GM12878 (cell line): ENCODE measurements at regions not wholly inside any gene's neighbourhood (a gene's known extent, or its start where the extent isn't known, plus 50 kb on each side); places are given as distances from the start of the nearest gene placed in this dataset.

Experiments
- ATAC-seq: fragments of 200-7000 bp; cut with Tn5 transposase; 3 replicates; pipeline ENCODE4 v1.9.1; 2020; ENCODE audit warnings: mild to moderate bottlenecking, moderate library complexity
- BruUV-seq: library from RNA; stranded (reverse); fragments of 400-500 nt; replicated peaks from 2 replicates; lab custom pipeline; 2021; lab: Mats Ljungman, UMichigan
- CTCF ChIA-PET: fragments of 300-600 bp; sonication (Branson Sonifier 250); formaldehyde crosslinking; extraction: SDS; loops from one replicate; lab custom pipeline; 2021; ENCODE audit warnings: inconsistent platforms; lab: Yijun Ruan, JAX
- POLR2A ChIA-PET: fragments of 350-600 bp; formaldehyde crosslinking; extraction: SDS; loops from one replicate; lab custom pipeline; 2021; ENCODE audit warnings: inconsistent platforms; lab: Charles Lee
- RAD21 ChIA-PET: fragments of 300-600 bp; sonication (Branson Sonifier 250); formaldehyde crosslinking; loops from one replicate; lab custom pipeline; 2023; ENCODE audit warnings: antibody characterized with exemption; ENCODE audit not compliant: unreplicated experiment; lab: Charles Lee
- SMC1A ChIA-PET: fragments of 300-600 bp; sonication (Branson Sonifier 250); formaldehyde crosslinking; loops from one replicate; lab custom pipeline; 2023; ENCODE audit not compliant: unreplicated experiment, uncharacterized antibody; lab: Charles Lee
- DNase-seq: peaks from one replicate; pipeline ENCODE4 v3.0.0-alpha.2; 2011; ENCODE audit warnings: low read depth, low spot score
- FAIRE-seq: peaks from 3 replicates; lab custom pipeline; 2011; peaks lifted over from hg19 to GRCh38; lab: Jason Lieb, UNC
- H2AFZ ChIP-seq: 2 replicates; pipeline ENCODE4 v1.6.0; 2011; ENCODE audit warnings: low read depth, low read length, control low read depth; ENCODE audit not compliant: control insufficient read depth
- H3K27ac ChIP-seq: 2 replicates; pipeline ENCODE4 v1.5.1; 2011; ENCODE audit warnings: control low read depth; ENCODE audit not compliant: control insufficient read depth, insufficient read depth
- H3K27me3 ChIP-seq, 2 experiments: replicated peaks in 1 of 2; 2 replicates each; pipeline versions ENCODE4 v1.6.0 to v1.6.1; 2011; ENCODE audit warnings: low read length in 1 of 2; ENCODE audit not compliant: control insufficient read depth in 2 of 2, insufficient read depth in 2 of 2
- H3K36me3 ChIP-seq, 2 experiments: 2 replicates each; pipeline ENCODE4 v1.5.1; 2011; ENCODE audit warnings: low read length in 1 of 2; ENCODE audit not compliant: control insufficient read depth in 2 of 2, insufficient read depth in 2 of 2
- H3K4me1 ChIP-seq: 2 replicates; pipeline ENCODE4 v1.6.1; 2011; ENCODE audit warnings: mild to moderate bottlenecking, low read length, moderate library complexity, mixed read lengths; ENCODE audit not compliant: control insufficient read depth, insufficient read depth
- H3K4me2 ChIP-seq: 2 replicates; pipeline ENCODE4 v1.6.0; 2011; ENCODE audit warnings: control low read depth; ENCODE audit not compliant: control insufficient read depth, insufficient read depth
- H3K4me3 ChIP-seq: fragments of 200-600 bp; sonication (generic); 2 replicates; pipeline ENCODE4 v1.5.1; 2016
- H3K79me2 ChIP-seq: 2 replicates; pipeline ENCODE4 v1.6.0; 2011; ENCODE audit warnings: low read length; ENCODE audit not compliant: control insufficient read depth, insufficient read depth
- H3K9ac ChIP-seq: 2 replicates; pipeline ENCODE4 v1.8.0; 2011; ENCODE audit warnings: low read length, control low read depth, mixed read lengths; ENCODE audit not compliant: control insufficient read depth, insufficient read depth
- H3K9me3 ChIP-seq: replicated peaks from 3 replicates; pipeline ENCODE4 v1.5.1; 2011; ENCODE audit warnings: mild to moderate bottlenecking, low read length; ENCODE audit not compliant: control insufficient read depth, insufficient read depth
- H4K20me1 ChIP-seq: 2 replicates; pipeline ENCODE4 v1.6.0; 2011; ENCODE audit not compliant: control insufficient read depth, insufficient read depth
- BMI1 ChIP-seq: fragments of 450-650 bp; IDR thresholded peaks from 2 replicates; pipeline ENCODE4 v1.6.1; 2016; ENCODE audit warnings: mild to moderate bottlenecking, moderate library complexity, borderline replicate concordance
- FOXK2 ChIP-seq: fragments of 450-650 bp; IDR thresholded peaks from 2 replicates; pipeline ENCODE4 v1.6.1; 2017; ENCODE audit warnings: mild to moderate bottlenecking, moderate library complexity
- HCFC1 ChIP-seq: fragments of 150-350 bp; IDR thresholded peaks from 2 replicates; pipeline ENCODE4 v1.6.1; 2014; ENCODE audit warnings: low read length
- IRF5 ChIP-seq: fragments of 450-650 bp; IDR thresholded peaks from 2 replicates; pipeline ENCODE4 v1.6.1; 2017; ENCODE audit warnings: borderline replicate concordance
- KAT2A ChIP-seq: conservative IDR thresholded peaks from 2 replicates; pipeline ENCODE4 v1.6.1; 2011; ENCODE audit warnings: low read depth, low read length; ENCODE audit not compliant: control insufficient read depth
- MYC ChIP-seq: IDR thresholded peaks from 2 replicates; pipeline ENCODE4 v1.6.1; 2011; ENCODE audit warnings: mild to moderate bottlenecking, low read length, moderate library complexity, inconsistent platforms; ENCODE audit not compliant: insufficient read depth, insufficient replicate concordance, insufficient read length, severe bottlenecking
- NFYA ChIP-seq: IDR thresholded peaks from 2 replicates; pipeline ENCODE4 v1.6.1; 2011; ENCODE audit warnings: low read depth, mild to moderate bottlenecking, low read length, improper control_type of control experiment, borderline replicate concordance
- NR2C2 ChIP-seq: IDR thresholded peaks from 2 replicates; pipeline ENCODE4 v1.6.1; 2011; ENCODE audit warnings: borderline replicate concordance, low read depth; ENCODE audit not compliant: control insufficient read depth, insufficient read length
- NR2F1 ChIP-seq: fragments of 450-650 bp; conservative IDR thresholded peaks from 2 replicates; pipeline ENCODE4 v1.6.1; 2017; ENCODE audit warnings: mild to moderate bottlenecking
- SREBF2 ChIP-seq: IDR thresholded peaks from 2 replicates; pipeline ENCODE4 v1.6.1; 2012; ENCODE audit warnings: mild to moderate bottlenecking, low read length
- YY1 ChIP-seq: IDR thresholded peaks from 2 replicates; pipeline ENCODE4 v1.6.1; 2011; ENCODE audit warnings: low read depth, mild to moderate bottlenecking, low read length
- ZNF622 ChIP-seq: fragments of 450-650 bp; IDR thresholded peaks from 2 replicates; pipeline ENCODE4 v1.6.1; 2017; ENCODE audit warnings: mild to moderate bottlenecking, inconsistent platforms
- WGBS: methylation state at CpG from one replicate; pipeline ENCODE4 v1.1.6; 2016; ENCODE audit warnings: low lambda C conversion rate; ENCODE audit not compliant: insufficient replicate concordance, insufficient coverage; ENCODE audit errors: missing lambda C conversion rate; 5-methylcytosine and 5-hydroxymethylcytosine counted together
- in situ Hi-C: fragments of 300-500 bp; cut with MboI; formaldehyde crosslinking; loops from 9 replicates; pipeline ENCODE4 v1.14.3; 2018; ENCODE audit warnings: mixed read lengths
- intact Hi-C: fragments of 100-400 bp; cut with micrococcal nuclease; formaldehyde crosslinking; loops from one replicate; pipeline ENCODE4 v1.14.2; 2022; ENCODE audit not compliant: unreplicated experiment
- TF ChIP-seq, protein P1 (sequence below): fragments of 450-650 bp; IDR thresholded peaks from 2 replicates; pipeline ENCODE4 v1.6.1; 2017; ENCODE audit warnings: mild to moderate bottlenecking
- TF ChIP-seq, protein P2 (sequence below): fragments of 450-650 bp; formaldehyde crosslinking; IDR thresholded peaks from 2 replicates; pipeline ENCODE4 v1.5.0; 2022; ENCODE audit warnings: mild to moderate bottlenecking, missing genetic modification characterization

DNA sequence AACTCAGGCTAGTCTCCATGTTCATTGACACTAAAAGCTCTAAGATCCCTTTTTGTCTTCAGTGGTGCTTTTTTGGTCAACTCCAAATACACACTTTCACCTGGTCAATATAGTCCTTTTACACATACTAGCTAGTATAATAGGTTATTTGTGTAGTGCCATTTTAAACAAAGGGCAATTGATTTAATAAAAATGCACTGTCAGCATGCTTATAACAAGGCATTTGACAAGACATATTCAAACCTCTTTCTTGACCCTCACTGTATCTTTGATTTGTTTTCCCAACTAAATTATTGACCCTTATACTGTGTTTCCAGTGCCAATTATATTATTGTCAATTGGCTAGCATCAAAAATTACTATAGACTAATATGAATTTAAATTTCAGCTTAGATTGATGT, 1117.6 kb upstream of the DDX18 start (continued):
- TF ChIP-seq NR2F1, result no peak
- no peak for TF ChIP-seq NR2C2
- no peak for TF ChIP-seq YY1
- TF ChIP-seq SREBF2, result no peak
- TF ChIP-seq, protein P1, sequence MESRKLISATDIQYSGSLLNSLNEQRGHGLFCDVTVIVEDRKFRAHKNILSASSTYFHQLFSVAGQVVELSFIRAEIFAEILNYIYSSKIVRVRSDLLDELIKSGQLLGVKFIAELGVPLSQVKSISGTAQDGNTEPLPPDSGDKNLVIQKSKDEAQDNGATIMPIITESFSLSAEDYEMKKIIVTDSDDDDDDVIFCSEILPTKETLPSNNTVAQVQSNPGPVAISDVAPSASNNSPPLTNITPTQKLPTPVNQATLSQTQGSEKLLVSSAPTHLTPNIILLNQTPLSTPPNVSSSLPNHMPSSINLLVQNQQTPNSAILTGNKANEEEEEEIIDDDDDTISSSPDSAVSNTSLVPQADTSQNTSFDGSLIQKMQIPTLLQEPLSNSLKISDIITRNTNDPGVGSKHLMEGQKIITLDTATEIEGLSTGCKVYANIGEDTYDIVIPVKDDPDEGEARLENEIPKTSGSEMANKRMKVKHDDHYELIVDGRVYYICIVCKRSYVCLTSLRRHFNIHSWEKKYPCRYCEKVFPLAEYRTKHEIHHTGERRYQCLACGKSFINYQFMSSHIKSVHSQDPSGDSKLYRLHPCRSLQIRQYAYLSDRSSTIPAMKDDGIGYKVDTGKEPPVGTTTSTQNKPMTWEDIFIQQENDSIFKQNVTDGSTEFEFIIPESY, result no peak
- no peak for TF ChIP-seq ZNF622

DNA sequence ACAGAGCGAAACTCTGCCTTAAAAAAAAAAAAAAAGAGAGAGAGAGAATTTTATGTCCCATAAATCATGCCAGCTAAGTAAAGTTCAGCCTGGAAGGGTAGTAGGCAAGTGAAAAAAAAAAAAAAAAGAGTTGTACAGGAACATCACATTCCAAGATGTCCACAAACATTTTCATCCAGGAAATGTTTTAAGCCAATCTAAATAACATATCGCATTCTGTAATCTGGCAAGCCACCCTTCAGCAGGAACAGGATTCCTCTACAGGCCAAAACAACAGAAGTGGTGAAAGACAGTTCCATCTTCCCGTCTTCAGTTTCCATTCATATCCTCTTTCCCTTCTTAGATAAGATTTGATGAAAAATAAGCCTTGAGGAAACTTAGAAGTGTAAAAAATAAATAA, 1108.1 kb upstream of the DDX18 start:
- ATAC-seq (no peak), DNase-seq (no peak), FAIRE-seq (no peak)
- in situ Hi-C loops, result no loop called here
- no peak overlapping the region for H3K4me2 ChIP-seq
- no peaks in the 10 kb centered on the region for H3K79me2 ChIP-seq
- no peaks in the 10 kb centered on the region for H3K27me3 ChIP-seq
- no peak overlapping the region for H3K27ac ChIP-seq
- no peaks in the 10 kb centered on the region for H3K9me3 ChIP-seq
- SMC1A ChIA-PET, result no interaction called here
- intact Hi-C loops, result no loop called here
- POLR2A ChIA-PET, result no interaction called here
- BruUV-seq, result no TSS peak
- H2AFZ ChIP-seq, result no peak overlapping the region
- no peaks in the 10 kb centered on the region for H3K4me1 ChIP-seq
- H3K4me3 ChIP-seq, result no peak overlapping the region
- CTCF ChIA-PET, result no interaction called here
- WGBS, result 25% methylated on average over 2 of the region's 3 CpGs
- no peaks in the 10 kb centered on the region for H3K36me3 ChIP-seq
- RAD21 ChIA-PET, result no interaction called here
- H4K20me1 ChIP-seq, result no peaks in the 10 kb centered on the region
- H3K9ac ChIP-seq, result no peak overlapping the region
- TF ChIP-seq HCFC1, result no peak
- no peak for TF ChIP-seq IRF5
- TF ChIP-seq, protein P1, result no peak
- TF ChIP-seq MYC, result no peak
- no peak for TF ChIP-seq FOXK2
- TF ChIP-seq, protein P2, sequence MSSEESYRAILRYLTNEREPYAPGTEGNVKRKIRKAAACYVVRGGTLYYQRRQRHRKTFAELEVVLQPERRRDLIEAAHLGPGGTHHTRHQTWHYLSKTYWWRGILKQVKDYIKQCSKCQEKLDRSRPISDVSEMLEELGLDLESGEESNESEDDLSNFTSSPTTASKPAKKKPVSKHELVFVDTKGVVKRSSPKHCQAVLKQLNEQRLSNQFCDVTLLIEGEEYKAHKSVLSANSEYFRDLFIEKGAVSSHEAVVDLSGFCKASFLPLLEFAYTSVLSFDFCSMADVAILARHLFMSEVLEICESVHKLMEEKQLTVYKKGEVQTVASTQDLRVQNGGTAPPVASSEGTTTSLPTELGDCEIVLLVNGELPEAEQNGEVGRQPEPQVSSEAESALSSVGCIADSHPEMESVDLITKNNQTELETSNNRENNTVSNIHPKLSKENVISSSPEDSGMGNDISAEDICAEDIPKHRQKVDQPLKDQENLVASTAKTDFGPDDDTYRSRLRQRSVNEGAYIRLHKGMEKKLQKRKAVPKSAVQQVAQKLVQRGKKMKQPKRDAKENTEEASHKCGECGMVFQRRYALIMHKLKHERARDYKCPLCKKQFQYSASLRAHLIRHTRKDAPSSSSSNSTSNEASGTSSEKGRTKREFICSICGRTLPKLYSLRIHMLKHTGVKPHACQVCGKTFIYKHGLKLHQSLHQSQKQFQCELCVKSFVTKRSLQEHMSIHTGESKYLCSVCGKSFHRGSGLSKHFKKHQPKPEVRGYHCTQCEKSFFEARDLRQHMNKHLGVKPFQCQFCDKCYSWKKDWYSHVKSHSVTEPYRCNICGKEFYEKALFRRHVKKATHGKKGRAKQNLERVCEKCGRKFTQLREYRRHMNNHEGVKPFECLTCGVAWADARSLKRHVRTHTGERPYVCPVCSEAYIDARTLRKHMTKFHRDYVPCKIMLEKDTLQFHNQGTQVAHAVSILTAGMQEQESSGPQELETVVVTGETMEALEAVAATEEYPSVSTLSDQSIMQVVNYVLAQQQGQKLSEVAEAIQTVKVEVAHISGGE (CRISPR knock-in tag), result no peak
- no peak for TF ChIP-seq NFYA
- TF ChIP-seq KAT2A, result no peak
- no peak for TF ChIP-seq BMI1
